ENCODE measurements at regions not wholly inside any gene's neighbourhood (a gene's known extent, or its start where the extent isn't known, plus 50 kb on each side); places are given as distances from the start of the nearest gene placed in this dataset.

DNA sequence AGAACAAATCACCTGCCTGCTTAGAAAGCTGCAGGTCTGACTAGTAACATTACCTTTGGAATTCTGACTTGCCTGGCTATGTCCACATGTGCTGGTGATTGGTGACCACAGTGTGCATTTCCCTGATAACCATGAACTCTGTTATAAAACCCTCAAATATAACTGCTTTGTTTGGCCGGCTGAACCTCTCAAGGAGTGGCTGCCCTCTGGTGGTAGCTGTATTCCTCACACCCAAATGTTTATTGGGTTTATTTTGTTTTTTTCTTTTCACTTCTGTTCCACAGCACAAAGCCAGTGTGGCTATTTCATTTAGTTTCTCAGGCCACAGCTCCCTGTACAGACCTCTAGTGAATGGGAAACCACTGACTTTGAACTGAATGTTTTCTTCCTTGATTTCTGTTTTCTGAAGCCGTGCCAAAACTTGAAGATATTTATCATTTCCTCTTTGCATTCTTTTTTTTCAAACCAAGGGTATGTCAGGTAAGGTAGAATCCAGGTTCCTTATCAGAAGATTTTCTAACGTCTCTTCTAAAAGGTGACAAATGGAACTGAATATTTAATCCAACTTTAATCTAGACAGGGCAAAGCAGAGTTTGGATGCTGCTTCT, 549.0 kb upstream of the VRK2 start:
- 32 to 44% methylated on average over 3 of the region's 3 CpGs for WGBS, 2 donors
- no peak overlapping the region for H3K27ac ChIP-seq
- H3K4me1 ChIP-seq, result no peaks in the 10 kb centered on the region
- TF ChIP-seq, protein P1, sequence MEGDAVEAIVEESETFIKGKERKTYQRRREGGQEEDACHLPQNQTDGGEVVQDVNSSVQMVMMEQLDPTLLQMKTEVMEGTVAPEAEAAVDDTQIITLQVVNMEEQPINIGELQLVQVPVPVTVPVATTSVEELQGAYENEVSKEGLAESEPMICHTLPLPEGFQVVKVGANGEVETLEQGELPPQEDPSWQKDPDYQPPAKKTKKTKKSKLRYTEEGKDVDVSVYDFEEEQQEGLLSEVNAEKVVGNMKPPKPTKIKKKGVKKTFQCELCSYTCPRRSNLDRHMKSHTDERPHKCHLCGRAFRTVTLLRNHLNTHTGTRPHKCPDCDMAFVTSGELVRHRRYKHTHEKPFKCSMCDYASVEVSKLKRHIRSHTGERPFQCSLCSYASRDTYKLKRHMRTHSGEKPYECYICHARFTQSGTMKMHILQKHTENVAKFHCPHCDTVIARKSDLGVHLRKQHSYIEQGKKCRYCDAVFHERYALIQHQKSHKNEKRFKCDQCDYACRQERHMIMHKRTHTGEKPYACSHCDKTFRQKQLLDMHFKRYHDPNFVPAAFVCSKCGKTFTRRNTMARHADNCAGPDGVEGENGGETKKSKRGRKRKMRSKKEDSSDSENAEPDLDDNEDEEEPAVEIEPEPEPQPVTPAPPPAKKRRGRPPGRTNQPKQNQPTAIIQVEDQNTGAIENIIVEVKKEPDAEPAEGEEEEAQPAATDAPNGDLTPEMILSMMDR (IDR thresholded peaks at IDR 0.05), result peak; percentile 37 to 68 (median 60)
- no peak for TF ChIP-seq POLR2A (IDR thresholded peaks at IDR 0.05)
- no peak overlapping the region for H3K4me3 ChIP-seq
- H3K9me3 ChIP-seq, result peaks cover 0 to 4% (median 0%) of the 10 kb centered on the region in 4 donors
- DNase-seq (ENCODE audit: low spot score in 2 of 2), result peak in 1 of 2 donors; percentile 57
- H3K36me3 ChIP-seq, result no peaks in the 10 kb centered on the region
- no peaks in the 10 kb centered on the region for H3K27me3 ChIP-seq

DNA sequence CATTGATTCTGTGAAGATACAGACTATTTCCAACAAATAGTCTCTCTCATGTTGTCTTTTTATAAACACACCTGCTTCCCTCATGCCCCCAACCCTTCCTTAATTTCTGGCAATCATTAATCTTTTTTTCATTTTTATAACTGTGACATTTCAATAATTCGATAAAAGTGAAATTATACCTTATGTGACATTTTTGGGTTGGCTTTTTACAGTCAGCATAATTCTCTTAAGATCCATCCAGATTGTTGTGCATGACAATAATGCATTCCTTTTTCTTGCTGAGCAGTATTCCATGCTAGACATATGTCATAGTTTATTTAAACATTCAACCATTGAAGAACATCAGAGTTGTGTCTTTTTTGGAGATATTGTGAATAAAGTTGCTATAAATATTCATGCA, 541.8 kb upstream of the VRK2 start:
- H3K27ac ChIP-seq, result no peak overlapping the region
- H3K9me3 ChIP-seq, result no peaks in the 10 kb centered on the region
- no peaks in the 10 kb centered on the region for H3K36me3 ChIP-seq
- no peak for DNase-seq (ENCODE audit: low spot score in 2 of 2)
- H3K4me1 ChIP-seq, result no peaks in the 10 kb centered on the region
- TF ChIP-seq, protein P1 (IDR thresholded peaks at IDR 0.05), result no peak
- no peak for TF ChIP-seq EP300 (IDR thresholded peaks at IDR 0.05)
- no peak for TF ChIP-seq POLR2A (IDR thresholded peaks at IDR 0.05)
- H3K27me3 ChIP-seq, result no peaks in the 10 kb centered on the region
- 34 to 45% methylated on average over 1 of the region's 1 CpG for WGBS, 2 donors
- no peak overlapping the region for H3K4me3 ChIP-seq

DNA sequence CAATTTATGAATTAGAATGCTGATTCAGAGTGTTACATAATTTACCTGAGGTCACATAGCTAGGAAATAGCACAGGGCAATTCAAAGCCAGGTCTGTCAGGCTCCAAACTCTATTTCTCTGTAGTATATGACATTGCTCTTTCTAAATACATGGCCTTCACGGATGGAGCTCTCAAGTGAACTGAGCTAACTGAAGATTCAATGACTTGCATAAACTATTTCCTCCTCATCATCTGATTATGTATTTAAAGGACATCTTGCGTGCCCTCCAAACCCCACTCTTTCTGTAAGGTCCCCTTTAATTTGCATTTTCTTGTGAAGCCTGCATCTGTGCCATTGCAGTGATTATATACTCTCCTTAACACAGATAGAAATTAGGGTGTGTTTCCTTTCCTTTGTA, 537.4 kb upstream of the VRK2 start:
- TF ChIP-seq, protein P1 (IDR thresholded peaks at IDR 0.05), result no peak
- no peak for TF ChIP-seq POLR2A (IDR thresholded peaks at IDR 0.05)
- no peak for TF ChIP-seq EP300 (IDR thresholded peaks at IDR 0.05)
- no peaks in the 10 kb centered on the region for H3K27me3 ChIP-seq
- H3K4me3 ChIP-seq, result no peak overlapping the region
- H3K4me1 ChIP-seq, result no peaks in the 10 kb centered on the region
- 83 to 91% methylated on average over 2 of the region's 2 CpGs for WGBS, 2 donors
- H3K27ac ChIP-seq, result no peak overlapping the region
- no peak for DNase-seq (ENCODE audit: low spot score in 2 of 2)
- no peaks in the 10 kb centered on the region for H3K36me3 ChIP-seq
- H3K9me3 ChIP-seq, result no peaks in the 10 kb centered on the region

DNA sequence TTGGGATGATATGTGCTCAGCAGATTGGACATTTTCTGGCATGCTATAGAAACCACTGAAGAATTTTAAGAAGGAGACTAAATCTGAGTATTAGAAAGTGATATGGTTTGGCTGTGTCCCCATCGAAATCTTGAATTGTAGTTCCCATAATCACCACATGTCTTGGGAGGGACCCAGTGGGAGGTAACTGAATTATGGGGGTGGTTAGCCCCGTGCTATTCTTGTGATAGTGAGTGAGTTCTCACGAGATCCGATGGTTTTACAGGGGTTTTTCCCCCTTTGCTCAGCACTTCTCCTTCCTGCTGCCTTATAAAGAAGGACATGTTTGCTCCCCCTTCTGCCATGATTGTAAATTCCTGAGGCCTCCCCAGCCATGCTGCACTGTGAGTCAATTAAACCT, 535.9 kb upstream of the VRK2 start:
- H3K4me3 ChIP-seq, result no peak overlapping the region
- H3K27ac ChIP-seq, result no peak overlapping the region
- no peaks in the 10 kb centered on the region for H3K36me3 ChIP-seq
- TF ChIP-seq EP300 (IDR thresholded peaks at IDR 0.05) (no peak), POLR2A (IDR thresholded peaks at IDR 0.05) (no peak)
- TF ChIP-seq, protein P1 (IDR thresholded peaks at IDR 0.05), result no peak
- H3K9me3 ChIP-seq, result no peaks in the 10 kb centered on the region
- no peaks in the 10 kb centered on the region for H3K27me3 ChIP-seq
- DNase-seq (ENCODE audit: low spot score in 2 of 2), result no peak
- WGBS, 2 donors, result 68 to 80% methylated on average over 4 of the region's 4 CpGs
- no peaks in the 10 kb centered on the region for H3K4me1 ChIP-seq

DNA sequence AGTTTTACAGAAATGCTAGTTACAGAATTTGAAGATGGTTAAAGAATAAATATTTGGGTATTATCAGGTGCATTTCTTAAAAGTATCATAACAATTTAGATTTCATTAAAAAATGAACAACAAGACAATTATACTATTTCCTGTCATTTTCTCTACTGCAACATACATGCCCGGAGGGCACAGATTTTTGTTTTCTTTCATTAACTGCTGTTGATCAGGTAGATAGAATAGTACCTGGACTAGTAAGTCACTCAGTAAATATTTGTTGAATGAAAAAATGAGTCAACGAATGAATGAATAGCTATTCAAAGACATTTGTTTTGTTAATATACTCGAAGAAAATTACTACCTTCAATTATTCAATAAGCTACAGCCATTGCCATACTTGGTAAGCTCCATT, 531.2 kb upstream of the VRK2 start:
- Histone ChIP-seq H3K27ac (no peak overlapping the region), H3K9me3 (no peaks in the 10 kb centered on the region), H3K4me3 (no peak overlapping the region), H3K27me3 (no peaks in the 10 kb centered on the region), H3K4me1 (no peaks in the 10 kb centered on the region), H3K36me3 (no peaks in the 10 kb centered on the region)
- WGBS, 2 donors, result 67 to 71% methylated on average over 3 of the region's 3 CpGs
- no peak for DNase-seq (ENCODE audit: low spot score in 2 of 2)
- TF ChIP-seq, protein P1 (IDR thresholded peaks at IDR 0.05), result no peak
- no peak for TF ChIP-seq POLR2A (IDR thresholded peaks at IDR 0.05)
- TF ChIP-seq EP300 (IDR thresholded peaks at IDR 0.05), result no peak

All from tibial nerve (tissue), 4 donors.